DOHH2 (cell line): ENCODE measurements at regions not wholly inside any gene's neighbourhood (a gene's known extent, or its start where the extent isn't known, plus 50 kb on each side); places are given as distances from the start of the nearest gene placed in this dataset.

Experiments
- H3F3A ChIP-seq: fragments of 200-600 bp; sonication (generic), shearing (Covaris generic); 2 replicates; pipeline ENCODE4 v1.6.0; 2016; ENCODE audit warnings: antibody characterized with exemption, mild to moderate bottlenecking; ENCODE audit not compliant: control insufficient read depth, insufficient read depth
- H3K27ac ChIP-seq: fragments of 200-600 bp; sonication (generic); 2 replicates; pipeline ENCODE4 v1.5.1; 2014; ENCODE audit warnings: low read depth, mild to moderate bottlenecking, low read length, moderate library complexity
- H3K27me3 ChIP-seq: fragments of 200-600 bp; sonication (generic); 2 replicates; pipeline ENCODE4 v1.6.1; 2014; ENCODE audit warnings: mild to moderate bottlenecking, low read length, mixed read lengths; ENCODE audit not compliant: control insufficient read depth
- H3K36me3 ChIP-seq: fragments of 200-600 bp; sonication (generic); 2 replicates; pipeline ENCODE4 v1.6.1; 2014; ENCODE audit warnings: mild to moderate bottlenecking, low read length, moderate library complexity, mixed read lengths; ENCODE audit not compliant: control insufficient read depth
- H3K4me1 ChIP-seq: fragments of 200-600 bp; sonication (generic); 2 replicates; pipeline ENCODE4 v1.6.1; 2014; ENCODE audit warnings: mild to moderate bottlenecking, low read length, mixed read lengths; ENCODE audit not compliant: control insufficient read depth
- H3K4me2 ChIP-seq: fragments of 200-600 bp; sonication (generic); 2 replicates; pipeline ENCODE4 v1.6.0; 2014; ENCODE audit warnings: mild to moderate bottlenecking, low read length, moderate library complexity
- H3K4me3 ChIP-seq: fragments of 200-600 bp; sonication (generic); 2 replicates; pipeline ENCODE4 v1.5.1; 2014; ENCODE audit warnings: mild to moderate bottlenecking, low read length, mixed read lengths
- H3K79me2 ChIP-seq: fragments of 200-600 bp; sonication (generic); 2 replicates; pipeline ENCODE4 v1.6.1; 2014; ENCODE audit warnings: mild to moderate bottlenecking, low read length, mixed read lengths; ENCODE audit not compliant: control insufficient read depth
- H3K9me2 ChIP-seq: fragments of 200-600 bp; sonication (generic); replicated peaks from 2 replicates; pipeline ENCODE4 v1.6.1; 2014; ENCODE audit warnings: mild to moderate bottlenecking, low read length, mixed read lengths; ENCODE audit not compliant: control insufficient read depth
- H3K9me3 ChIP-seq: fragments of 200-600 bp; sonication (generic); 2 replicates; pipeline ENCODE4 v1.6.1; 2014; ENCODE audit warnings: antibody characterized with exemption, low read length, mixed read lengths; ENCODE audit not compliant: control insufficient read depth, insufficient read depth
- H4K20me1 ChIP-seq: fragments of 200-600 bp; sonication (generic); 2 replicates; pipeline ENCODE4 v1.6.0; 2014; ENCODE audit warnings: low read depth, mild to moderate bottlenecking, antibody characterized with exemption, low read length, moderate library complexity; ENCODE audit not compliant: control insufficient read depth, insufficient read depth
- CTCF ChIP-seq: fragments of 200-600 bp; sonication (generic); IDR thresholded peaks from one replicate; pipeline ENCODE4 v1.5.1; 2014; ENCODE audit warnings: antibody characterized with exemption, mild to moderate bottlenecking, low read depth, low read length; ENCODE audit not compliant: poor library complexity, severe bottlenecking
- EZH2phosphoT487 ChIP-seq: fragments of 200-600 bp; sonication (generic); IDR thresholded peaks from 2 replicates; pipeline ENCODE4 v1.6.1; 2017; ENCODE audit warnings: borderline replicate concordance, mild to moderate bottlenecking, antibody characterized with exemption, low read length, moderate library complexity, mixed read lengths

- peaks cover 6% of the 10 kb centered on the region; the same call in 1 of the 2 replicates for H3K9me3 ChIP-seq
- no peaks in the 10 kb centered on the region for H3K4me1 ChIP-seq
- no peaks in the 10 kb centered on the region for H3K27me3 ChIP-seq
- TF ChIP-seq EZH2phosphoT487 (no peak), CTCF (no peak)
- no peaks in the 10 kb centered on the region for H3K36me3 ChIP-seq
- H3K4me2 ChIP-seq = no peak overlapping the region
- no peaks in the 10 kb centered on the region for H3K79me2 ChIP-seq
- H4K20me1 ChIP-seq = no peaks in the 10 kb centered on the region
- H3K9me2 ChIP-seq = no peaks in the 10 kb centered on the region; the same call in 1 of the 2 replicates
- no peak overlapping the region for H3K4me3 ChIP-seq
- no peaks in the 10 kb centered on the region for H3F3A ChIP-seq
- no peak overlapping the region for H3K27ac ChIP-seq
These were observed 339.8 kb upstream of the ZEB2 start for GRCh38 chr2:144859716-144860115.

- peaks cover 10% of the 10 kb centered on the region; the same call in 1 of the 2 replicates for H3K9me3 ChIP-seq
- no peaks in the 10 kb centered on the region for H3K27me3 ChIP-seq
- no peaks in the 10 kb centered on the region for H4K20me1 ChIP-seq
- no peak for TF ChIP-seq CTCF
- TF ChIP-seq EZH2phosphoT487 = no peak
- no peak overlapping the region for H3K27ac ChIP-seq
- no peaks in the 10 kb centered on the region for H3F3A ChIP-seq
- H3K9me2 ChIP-seq = no peaks in the 10 kb centered on the region; the same call in 1 of the 2 replicates
- no peak overlapping the region for H3K4me3 ChIP-seq
- H3K79me2 ChIP-seq = no peaks in the 10 kb centered on the region
- no peaks in the 10 kb centered on the region for H3K36me3 ChIP-seq
- H3K4me2 ChIP-seq = no peak overlapping the region
- no peaks in the 10 kb centered on the region for H3K4me1 ChIP-seq
These were observed 338.3 kb upstream of the ZEB2 start for GRCh38 chr2:144858211-144858610.

- H3K79me2 ChIP-seq = no peaks in the 10 kb centered on the region
- H4K20me1 ChIP-seq = no peaks in the 10 kb centered on the region
- no peak overlapping the region for H3K27ac ChIP-seq
- TF ChIP-seq CTCF = no peak
- TF ChIP-seq EZH2phosphoT487 = no peak
- H3K9me3 ChIP-seq = peaks cover 10% of the 10 kb centered on the region; the same call in 1 of the 2 replicates
- H3K4me2 ChIP-seq = no peak overlapping the region
- H3K36me3 ChIP-seq = no peaks in the 10 kb centered on the region
- H3K27me3 ChIP-seq = no peaks in the 10 kb centered on the region
- no peaks in the 10 kb centered on the region for H3F3A ChIP-seq
- no peaks in the 10 kb centered on the region for H3K4me1 ChIP-seq
- H3K9me2 ChIP-seq = no peaks in the 10 kb centered on the region
- H3K4me3 ChIP-seq = no peak overlapping the region
These were observed 334.7 kb upstream of the ZEB2 start for GRCh38 chr2:144854596-144854995.
